ENCODE measurements at regions not wholly inside any gene's neighbourhood (a gene's known extent, or its start where the extent isn't known, plus 50 kb on each side); places are given as distances from the start of the nearest gene placed in this dataset.

DNA sequence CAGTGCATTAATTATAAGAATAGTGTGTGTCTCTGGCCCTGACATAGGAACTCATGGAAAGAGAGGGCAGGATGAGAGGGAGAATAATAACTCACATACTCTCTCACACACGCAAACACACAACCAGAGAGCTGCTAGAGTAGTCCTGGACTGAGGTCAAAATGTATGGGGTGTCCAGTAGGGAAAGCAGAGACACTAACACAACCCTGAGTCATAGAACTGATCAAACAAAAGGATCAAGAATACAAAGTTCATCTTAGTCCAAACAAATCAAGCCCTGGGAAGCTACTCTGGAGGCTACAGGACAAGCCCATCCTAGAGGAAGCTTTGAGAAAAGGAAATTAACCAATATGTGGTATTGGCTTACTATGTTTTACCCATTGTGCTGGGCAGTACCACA is 178.5 kb upstream of the GUCY1A2 start:
- DNase-seq (ENCODE audit: low read depth, low spot score), result no peak
- ChIA-PET POLR2A (no interaction called here), CTCF (no interaction called here)
- Histone ChIP-seq H3K27me3 (ENCODE audit: control insufficient read depth, insufficient read depth, low read length) (no peaks in the 10 kb centered on the region), H3K27ac (ENCODE audit: low read depth, low read length) (no peak overlapping the region), H3K9me3 (ENCODE audit: control insufficient read depth, insufficient read depth, low read length) (no peaks in the 10 kb centered on the region), H3K4me3 (ENCODE audit: low read depth, low read length) (no peak overlapping the region)
- TF ChIP-seq, protein P1, sequence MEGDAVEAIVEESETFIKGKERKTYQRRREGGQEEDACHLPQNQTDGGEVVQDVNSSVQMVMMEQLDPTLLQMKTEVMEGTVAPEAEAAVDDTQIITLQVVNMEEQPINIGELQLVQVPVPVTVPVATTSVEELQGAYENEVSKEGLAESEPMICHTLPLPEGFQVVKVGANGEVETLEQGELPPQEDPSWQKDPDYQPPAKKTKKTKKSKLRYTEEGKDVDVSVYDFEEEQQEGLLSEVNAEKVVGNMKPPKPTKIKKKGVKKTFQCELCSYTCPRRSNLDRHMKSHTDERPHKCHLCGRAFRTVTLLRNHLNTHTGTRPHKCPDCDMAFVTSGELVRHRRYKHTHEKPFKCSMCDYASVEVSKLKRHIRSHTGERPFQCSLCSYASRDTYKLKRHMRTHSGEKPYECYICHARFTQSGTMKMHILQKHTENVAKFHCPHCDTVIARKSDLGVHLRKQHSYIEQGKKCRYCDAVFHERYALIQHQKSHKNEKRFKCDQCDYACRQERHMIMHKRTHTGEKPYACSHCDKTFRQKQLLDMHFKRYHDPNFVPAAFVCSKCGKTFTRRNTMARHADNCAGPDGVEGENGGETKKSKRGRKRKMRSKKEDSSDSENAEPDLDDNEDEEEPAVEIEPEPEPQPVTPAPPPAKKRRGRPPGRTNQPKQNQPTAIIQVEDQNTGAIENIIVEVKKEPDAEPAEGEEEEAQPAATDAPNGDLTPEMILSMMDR (IDR thresholded peaks at IDR 0.05; ENCODE audit: low read depth, low read length), result no peak

DNA sequence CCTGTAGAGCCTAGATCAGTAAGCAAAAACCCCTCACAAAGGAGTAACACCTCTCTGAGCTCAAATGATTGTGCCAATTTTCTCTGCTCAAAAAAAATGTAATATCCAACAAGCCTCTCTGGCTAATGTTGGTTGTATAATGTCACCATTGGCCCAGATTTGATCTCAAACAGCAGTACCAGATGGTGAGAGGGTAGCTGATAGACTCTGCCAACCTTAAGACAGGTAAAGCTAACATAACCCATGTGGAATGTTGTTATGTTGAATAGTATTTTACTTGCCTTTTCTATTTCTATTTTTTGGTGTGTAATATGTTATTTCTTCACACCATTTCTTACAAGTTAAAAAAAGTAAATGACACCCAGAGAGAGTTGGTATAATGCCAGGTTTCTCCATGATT is 166.7 kb upstream of the GUCY1A2 start:
- H3K27me3 ChIP-seq (ENCODE audit: control insufficient read depth, insufficient read depth, low read length), result no peaks in the 10 kb centered on the region
- DNase-seq (ENCODE audit: low read depth, low spot score), result no peak
- ChIA-PET POLR2A (no interaction called here), CTCF (no interaction called here)
- TF ChIP-seq, protein P1 (IDR thresholded peaks at IDR 0.05; ENCODE audit: low read depth, low read length), result no peak
- H3K9me3 ChIP-seq (ENCODE audit: control insufficient read depth, insufficient read depth, low read length), result no peaks in the 10 kb centered on the region
- no peak overlapping the region for H3K4me3 ChIP-seq (ENCODE audit: low read depth, low read length)
- no peak overlapping the region for H3K27ac ChIP-seq (ENCODE audit: low read depth, low read length)

DNA sequence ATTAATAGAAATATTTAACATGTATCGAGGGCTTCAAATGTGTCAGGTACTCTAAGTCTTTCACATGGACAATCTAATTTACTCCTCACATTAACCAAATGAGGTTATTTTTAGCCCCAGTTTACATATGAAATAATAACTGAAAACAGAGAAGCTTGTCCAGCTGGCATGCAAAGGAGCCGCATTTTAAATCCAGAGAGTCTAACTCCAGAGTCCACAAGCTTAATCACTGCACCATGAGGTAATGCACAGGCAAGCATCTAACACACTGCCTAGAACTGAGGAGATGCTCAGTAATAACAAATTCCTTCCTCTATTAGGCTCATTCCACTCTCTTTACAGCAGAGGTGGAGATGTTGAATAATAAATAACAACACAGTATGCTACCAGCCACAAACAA is 165.7 kb upstream of the GUCY1A2 start:
- ChIA-PET CTCF (no interaction called here), POLR2A (no interaction called here)
- H3K9me3 ChIP-seq (ENCODE audit: control insufficient read depth, insufficient read depth, low read length), result no peaks in the 10 kb centered on the region
- no peak overlapping the region for H3K4me3 ChIP-seq (ENCODE audit: low read depth, low read length)
- no peak overlapping the region for H3K27ac ChIP-seq (ENCODE audit: low read depth, low read length)
- no peak for DNase-seq (ENCODE audit: low read depth, low spot score)
- H3K27me3 ChIP-seq (ENCODE audit: control insufficient read depth, insufficient read depth, low read length), result no peaks in the 10 kb centered on the region
- TF ChIP-seq, protein P1 (IDR thresholded peaks at IDR 0.05; ENCODE audit: low read depth, low read length), result no peak

DNA sequence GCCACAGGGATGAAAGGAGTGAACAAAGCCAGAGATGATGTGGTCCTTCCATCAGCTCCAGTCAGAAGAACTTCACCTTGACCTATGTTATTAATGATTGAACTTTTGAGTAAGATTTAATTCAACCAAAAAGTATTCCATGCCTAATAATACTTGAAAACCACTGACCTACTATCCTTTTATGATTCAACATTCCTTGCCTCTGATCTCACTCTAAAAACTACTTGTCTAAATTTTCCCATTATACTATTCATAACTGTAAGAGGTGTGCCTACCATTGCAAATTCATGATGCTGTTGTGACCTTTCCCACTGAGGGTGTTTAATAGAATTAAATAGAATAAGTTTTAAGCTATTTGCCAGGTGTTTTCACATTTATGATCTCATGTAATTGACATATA is 164.7 kb upstream of the GUCY1A2 start:
- CTCF ChIA-PET, result no interaction called here
- H3K9me3 ChIP-seq (ENCODE audit: control insufficient read depth, insufficient read depth, low read length), result no peaks in the 10 kb centered on the region
- POLR2A ChIA-PET, result interaction anchor here (0.6 kb wide), 1 partner anchor 727 kb away, joined by 3 read pairs; no protein-coding TSS in a partner anchor
- DNase-seq (ENCODE audit: low read depth, low spot score), result no peak
- TF ChIP-seq, protein P1 (IDR thresholded peaks at IDR 0.05; ENCODE audit: low read depth, low read length), result no peak
- H3K27ac ChIP-seq (ENCODE audit: low read depth, low read length), result no peak overlapping the region
- H3K27me3 ChIP-seq (ENCODE audit: control insufficient read depth, insufficient read depth, low read length), result no peaks in the 10 kb centered on the region
- H3K4me3 ChIP-seq (ENCODE audit: low read depth, low read length), result no peak overlapping the region

DNA sequence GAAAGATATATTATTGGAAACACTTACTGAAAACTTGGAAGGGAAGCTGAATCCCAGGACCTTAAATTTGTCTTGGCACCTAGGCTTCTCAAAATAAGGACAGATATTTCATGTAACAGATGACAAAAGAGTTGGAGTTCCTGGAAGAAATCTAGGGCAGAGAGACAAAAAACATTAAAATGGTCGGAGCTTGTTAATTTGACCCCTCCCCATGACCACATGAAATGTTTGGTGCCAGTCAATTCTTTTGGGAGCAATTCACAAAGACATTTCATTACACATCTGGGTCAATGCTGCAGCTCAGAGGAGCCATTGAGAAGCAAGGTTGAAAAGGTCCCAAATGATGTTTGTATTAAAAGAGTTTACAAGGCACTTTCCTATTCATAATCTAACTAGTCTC is 162.0 kb upstream of the GUCY1A2 start:
- Histone ChIP-seq H3K27me3 (ENCODE audit: control insufficient read depth, insufficient read depth, low read length) (no peaks in the 10 kb centered on the region), H3K4me3 (ENCODE audit: low read depth, low read length) (no peak overlapping the region), H3K9me3 (ENCODE audit: control insufficient read depth, insufficient read depth, low read length) (peaks cover 8% of the 10 kb centered on the region; the same call in 1 of the 2 replicates), H3K27ac (ENCODE audit: low read depth, low read length) (no peak overlapping the region)
- TF ChIP-seq, protein P1 (IDR thresholded peaks at IDR 0.05; ENCODE audit: low read depth, low read length), result no peak
- CTCF ChIA-PET, result no interaction called here
- DNase-seq (ENCODE audit: low read depth, low spot score), result no peak
- POLR2A ChIA-PET, result no interaction called here
